ENCODE measurements at regions not wholly inside any gene's neighbourhood (a gene's known extent, or its start where the extent isn't known, plus 50 kb on each side); places are given as distances from the start of the nearest gene placed in this dataset.
"Not testable (repeated sequence)": the region's sequence is repeated elsewhere in the genome, so short reads cannot be mapped to it uniquely, and the experiment has no call there.

GRCh38 chr6:81906041-81906440, 153.6 kb upstream of the TENT5A start:
- no peak for DNase-seq
- H3K27ac Mint-ChIP-seq = no peak overlapping the region
- no peaks in the 10 kb centered on the region for H3K36me3 Mint-ChIP-seq
- H3K27me3 Mint-ChIP-seq = no peaks in the 10 kb centered on the region
- no peaks in the 10 kb centered on the region for H3K9me3 Mint-ChIP-seq
- no peak overlapping the region for H3K4me3 Mint-ChIP-seq
- H3K4me1 Mint-ChIP-seq = no peaks in the 10 kb centered on the region
- CTCF ChIA-PET = no interaction called here

- Mint-ChIP-seq H3K4me3 (no peak overlapping the region), H3K9me3 (no peaks in the 10 kb centered on the region), H3K36me3 (no peaks in the 10 kb centered on the region), H3K27me3 (no peaks in the 10 kb centered on the region), H3K4me1 (no peaks in the 10 kb centered on the region), H3K27ac (no peak overlapping the region)
- CTCF ChIA-PET = no interaction called here
- no peak for DNase-seq
These were observed 149.1 kb upstream of the TENT5A start for GRCh38 chr6:81901551-81901966.

- CTCF ChIA-PET = no interaction called here
- no peak for DNase-seq
- Mint-ChIP-seq H3K4me3 (no peak overlapping the region), H3K27me3 (no peaks in the 10 kb centered on the region), H3K36me3 (no peaks in the 10 kb centered on the region), H3K9me3 (no peaks in the 10 kb centered on the region), H3K27ac (no peak overlapping the region), H3K4me1 (no peaks in the 10 kb centered on the region)
These were observed 148.1 kb upstream of the TENT5A start for GRCh38 chr6:81900616-81901015.

GRCh38 chr6:81897793-81898192, 145.3 kb upstream of the TENT5A start:
- no peaks in the 10 kb centered on the region for H3K9me3 Mint-ChIP-seq
- no peaks in the 10 kb centered on the region for H3K36me3 Mint-ChIP-seq
- no peak overlapping the region for H3K4me3 Mint-ChIP-seq
- DNase-seq = no peak
- CTCF ChIA-PET = no interaction called here
- H3K27ac Mint-ChIP-seq = no peak overlapping the region
- H3K27me3 Mint-ChIP-seq = no peaks in the 10 kb centered on the region
- H3K4me1 Mint-ChIP-seq = no peaks in the 10 kb centered on the region

- Mint-ChIP-seq H3K36me3 (no peaks in the 10 kb centered on the region), H3K4me3 (no peak overlapping the region), H3K27me3 (no peaks in the 10 kb centered on the region), H3K9me3 (no peaks in the 10 kb centered on the region), H3K27ac (no peak overlapping the region), H3K4me1 (no peaks in the 10 kb centered on the region)
- CTCF ChIA-PET = no interaction called here
- no peak for DNase-seq
These were observed 144.3 kb upstream of the TENT5A start for GRCh38 chr6:81896525-81897503.

- DNase-seq = no peak
- no peaks in the 10 kb centered on the region for H3K36me3 Mint-ChIP-seq
- H3K4me3 Mint-ChIP-seq = no peak overlapping the region
- H3K9me3 Mint-ChIP-seq = no peaks in the 10 kb centered on the region
- CTCF ChIA-PET = no interaction called here
- no peak overlapping the region for H3K27ac Mint-ChIP-seq
- H3K4me1 Mint-ChIP-seq = no peaks in the 10 kb centered on the region
- H3K27me3 Mint-ChIP-seq = no peaks in the 10 kb centered on the region
These were observed 143.2 kb upstream of the TENT5A start for GRCh38 chr6:81895511-81896185.

GRCh38 chr6:81894788-81895271, 142.3 kb upstream of the TENT5A start:
- Mint-ChIP-seq H3K9me3 (no peaks in the 10 kb centered on the region), H3K4me3 (no peak overlapping the region), H3K27ac (no peak overlapping the region), H3K4me1 (no peaks in the 10 kb centered on the region), H3K27me3 (no peaks in the 10 kb centered on the region), H3K36me3 (no peaks in the 10 kb centered on the region)
- CTCF ChIA-PET = no interaction called here
- no peak for DNase-seq

GRCh38 chr6:81894306-81894705, 141.8 kb upstream of the TENT5A start:
- CTCF ChIA-PET = no interaction called here
- DNase-seq = no peak
- Mint-ChIP-seq H3K9me3 (no peaks in the 10 kb centered on the region), H3K4me1 (no peaks in the 10 kb centered on the region), H3K27me3 (no peaks in the 10 kb centered on the region), H3K4me3 (no peak overlapping the region), H3K27ac (no peak overlapping the region), H3K36me3 (no peaks in the 10 kb centered on the region)

GRCh38 chr6:81892891-81893290, 140.4 kb upstream of the TENT5A start:
- no peak for DNase-seq
- Mint-ChIP-seq H3K27me3 (no peaks in the 10 kb centered on the region), H3K9me3 (no peaks in the 10 kb centered on the region), H3K4me3 (no peak overlapping the region), H3K27ac (no peak overlapping the region), H3K4me1 (no peaks in the 10 kb centered on the region), H3K36me3 (no peaks in the 10 kb centered on the region)
- CTCF ChIA-PET = no interaction called here

- DNase-seq = no peak
- Mint-ChIP-seq H3K36me3 (no peaks in the 10 kb centered on the region), H3K4me1 (no peaks in the 10 kb centered on the region), H3K27ac (no peak overlapping the region), H3K9me3 (no peaks in the 10 kb centered on the region), H3K4me3 (no peak overlapping the region), H3K27me3 (no peaks in the 10 kb centered on the region)
- CTCF ChIA-PET = no interaction called here
These were observed 139.4 kb upstream of the TENT5A start for GRCh38 chr6:81891874-81892273.

- DNase-seq = no peak
- Mint-ChIP-seq H3K9me3 (no peaks in the 10 kb centered on the region), H3K4me1 (no peaks in the 10 kb centered on the region)
These were observed 138.4 kb upstream of the TENT5A start for GRCh38 chr6:81890846-81891245.

GRCh38 chr6:81889377-81890053, 137.0 kb upstream of the TENT5A start:
- no peak for DNase-seq
- no peaks in the 10 kb centered on the region for H3K4me1 Mint-ChIP-seq
- H3K27ac Mint-ChIP-seq = no peak overlapping the region
- H3K36me3 Mint-ChIP-seq = no peaks in the 10 kb centered on the region
- H3K27me3 Mint-ChIP-seq = no peaks in the 10 kb centered on the region
- H3K4me3 Mint-ChIP-seq = no peak overlapping the region
- H3K9me3 Mint-ChIP-seq = no peaks in the 10 kb centered on the region
- CTCF ChIA-PET = no interaction called here

More at GRCh38 chr6:81890846-81891245, 138.4 kb upstream of the TENT5A start:
- Mint-ChIP-seq H3K27ac (no peak overlapping the region), H3K4me3 (no peak overlapping the region), H3K36me3 (no peaks in the 10 kb centered on the region), H3K27me3 (no peaks in the 10 kb centered on the region)
- CTCF ChIA-PET = no interaction called here

GRCh38 chr6:81886909-81887308, 134.4 kb upstream of the TENT5A start:
- H3K4me1 Mint-ChIP-seq, H3K36me3 Mint-ChIP-seq, DNase-seq, H3K9me3 Mint-ChIP-seq, H3K27me3 Mint-ChIP-seq, H3K4me3 Mint-ChIP-seq, CTCF ChIA-PET, H3K27ac Mint-ChIP-seq: not testable (repeated sequence)

GRCh38 chr6:81886157-81886556, 133.7 kb upstream of the TENT5A start:
- H3K4me3 Mint-ChIP-seq = no peak overlapping the region
- CTCF ChIA-PET = no interaction called here
- H3K27me3 Mint-ChIP-seq = no peaks in the 10 kb centered on the region
- H3K9me3 Mint-ChIP-seq = no peaks in the 10 kb centered on the region
- no peaks in the 10 kb centered on the region for H3K4me1 Mint-ChIP-seq
- no peak for DNase-seq
- H3K27ac Mint-ChIP-seq = no peak overlapping the region
- H3K36me3 Mint-ChIP-seq = no peaks in the 10 kb centered on the region

Data from activated naive CD4-positive, alpha-beta T cell treated with anti-CD3 and anti-CD28 coated beads, Interleukin-2, amount 10 ng/mL, durations not matched to agents 7 days and 5 days (primary cell).